IPS DF 19.7 (cell line): ENCODE measurements at regions not wholly inside any gene's neighbourhood (a gene's known extent, or its start where the extent isn't known, plus 50 kb on each side); places are given as distances from the start of the nearest gene placed in this dataset.
"Not testable (repeated sequence)": the region's sequence is repeated elsewhere in the genome, so short reads cannot be mapped to it uniquely, and the experiment has no call there.

ENCODE experiments used
- DNase-seq: peaks from one replicate; pipeline ENCODE4 v3.0.0-alpha.2; 2013; ENCODE audit warnings: low read depth, low spot score

DNA sequence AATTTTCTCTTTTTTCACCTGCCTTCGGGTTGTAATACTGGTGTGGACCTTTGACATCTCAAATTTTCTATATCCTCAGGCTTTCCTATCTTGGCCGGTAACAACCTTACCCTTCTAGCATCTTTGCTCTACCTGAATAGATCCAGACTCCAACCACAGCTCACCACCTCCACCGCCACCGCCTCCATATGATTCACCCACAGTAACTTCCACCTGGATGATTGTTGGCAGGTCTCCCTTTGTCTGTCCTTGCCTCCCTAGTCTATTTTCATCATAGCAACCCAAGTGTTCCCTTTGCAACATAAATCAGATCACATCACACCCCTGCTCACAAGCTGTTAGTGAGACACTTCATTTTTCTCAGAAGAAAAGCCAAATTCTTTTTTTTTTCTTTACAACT, 525.8 kb upstream of the POU3F2 start:
- no peak for DNase-seq

DNA sequence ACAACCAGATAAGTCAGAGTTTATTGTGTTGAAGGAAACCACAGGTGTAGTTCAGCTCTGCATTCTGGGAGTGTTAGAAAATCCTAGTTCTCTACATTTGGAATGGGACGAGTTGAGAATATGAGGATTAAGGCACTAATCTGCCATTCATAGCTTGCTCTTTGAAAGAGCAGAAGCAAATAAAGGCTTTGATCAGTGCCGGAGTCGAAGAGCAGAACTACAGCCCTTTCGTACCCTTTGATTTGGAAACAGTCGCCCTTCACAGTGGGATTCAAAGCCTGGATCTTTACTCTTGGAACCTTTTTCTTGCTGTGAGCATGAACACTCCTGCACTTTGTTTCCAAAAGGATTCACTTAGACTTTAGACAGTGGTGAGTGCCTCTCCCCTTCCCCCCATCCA, 523.9 kb upstream of the POU3F2 start:
- no peak for DNase-seq

DNA sequence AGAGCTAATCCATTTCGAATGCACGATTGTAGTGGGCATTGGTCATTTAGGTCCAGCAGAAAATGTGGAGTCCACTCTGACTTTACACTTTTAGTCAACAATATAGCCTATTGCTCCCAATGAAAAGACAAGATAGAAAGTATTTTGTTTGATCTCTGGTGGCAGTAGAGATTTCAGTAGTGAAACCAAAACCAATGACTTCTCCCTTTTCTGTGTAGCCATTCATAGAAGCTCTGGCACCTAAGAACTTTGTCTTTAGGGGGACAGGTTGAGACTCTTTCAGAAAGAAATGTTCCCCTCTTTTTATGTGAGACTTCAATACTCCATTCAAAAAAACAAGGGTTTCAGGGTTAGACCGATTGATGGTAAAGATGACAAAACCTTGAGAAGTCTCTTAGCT, 510.8 kb upstream of the POU3F2 start:
- no peak for DNase-seq

DNA sequence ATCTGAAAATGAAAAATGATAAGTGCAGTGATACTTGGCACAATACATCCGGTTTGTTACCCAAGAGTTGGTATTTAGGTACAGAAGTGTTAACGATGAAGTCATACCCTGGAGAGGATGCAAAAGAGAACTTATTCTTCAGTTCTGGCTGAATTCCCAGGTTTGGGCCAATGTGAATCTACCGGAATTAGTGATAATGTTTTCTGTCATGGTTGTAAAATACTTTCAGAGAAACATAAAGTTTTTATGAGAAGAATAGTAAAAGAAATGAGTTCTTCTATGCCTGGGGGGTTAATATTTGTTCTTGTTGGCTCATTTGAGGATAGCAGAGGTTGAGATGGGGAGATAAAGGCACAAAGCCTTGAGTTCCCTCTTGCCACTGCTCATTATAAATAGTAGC, 509.9 kb upstream of the POU3F2 start:
- DNase-seq: no peak

DNA sequence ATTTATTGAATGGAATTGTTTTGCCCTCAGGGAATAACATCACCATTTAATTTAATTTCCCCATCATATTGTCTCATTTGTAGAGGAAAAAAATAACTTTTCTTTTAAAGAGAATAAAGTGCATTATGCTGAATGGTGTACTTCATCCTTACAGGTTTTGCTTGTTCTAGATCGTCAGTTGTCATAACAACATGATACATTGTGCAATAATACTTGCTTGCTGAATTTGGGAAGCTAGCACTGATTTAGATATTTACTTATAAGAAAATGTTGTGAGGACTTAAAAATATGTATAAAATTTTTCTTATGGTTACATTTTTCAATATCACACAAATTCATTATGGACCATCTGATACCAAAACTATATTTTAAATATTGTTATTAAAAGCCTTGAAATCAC, 509.0 kb upstream of the POU3F2 start:
- no peak for DNase-seq

DNA sequence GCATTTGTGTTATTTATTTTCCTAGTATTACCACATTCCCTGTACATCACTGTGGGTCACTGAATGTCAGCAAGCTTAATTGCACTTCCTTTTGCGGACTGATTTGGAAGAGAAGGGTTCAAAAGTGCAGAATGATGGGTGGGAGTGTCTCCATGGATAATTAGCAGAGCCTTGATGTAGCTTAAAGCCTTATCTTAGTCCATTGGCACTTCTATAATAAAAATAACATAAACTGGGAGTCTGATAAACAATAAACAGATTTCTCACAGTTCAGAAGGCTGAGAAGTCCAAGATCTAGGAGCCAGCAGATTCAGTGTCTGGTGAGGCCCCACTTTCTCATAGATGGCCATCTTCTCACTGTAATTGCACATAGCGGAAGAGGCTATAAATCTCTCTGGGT, 501.1 kb upstream of the POU3F2 start:
- no peak for DNase-seq

DNA sequence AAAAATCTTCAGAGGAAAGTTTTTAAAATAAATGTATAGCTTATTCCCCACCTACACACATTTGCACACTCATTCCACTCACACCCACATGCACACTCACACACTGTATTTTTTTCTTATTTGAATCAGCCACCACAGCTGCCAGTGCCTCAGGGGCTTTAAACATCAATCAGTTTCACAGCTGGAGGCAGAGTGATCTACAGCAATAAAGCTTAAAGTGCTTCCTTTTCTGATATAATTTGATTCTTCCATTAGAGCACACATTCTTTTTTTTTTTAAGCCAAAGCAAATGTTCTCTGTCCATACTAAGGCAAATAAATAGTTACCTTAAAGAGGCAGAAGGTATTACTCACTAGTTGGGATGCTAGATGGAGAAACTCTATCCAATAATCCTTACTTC, 498.8 kb upstream of the POU3F2 start:
- DNase-seq: no peak

DNA sequence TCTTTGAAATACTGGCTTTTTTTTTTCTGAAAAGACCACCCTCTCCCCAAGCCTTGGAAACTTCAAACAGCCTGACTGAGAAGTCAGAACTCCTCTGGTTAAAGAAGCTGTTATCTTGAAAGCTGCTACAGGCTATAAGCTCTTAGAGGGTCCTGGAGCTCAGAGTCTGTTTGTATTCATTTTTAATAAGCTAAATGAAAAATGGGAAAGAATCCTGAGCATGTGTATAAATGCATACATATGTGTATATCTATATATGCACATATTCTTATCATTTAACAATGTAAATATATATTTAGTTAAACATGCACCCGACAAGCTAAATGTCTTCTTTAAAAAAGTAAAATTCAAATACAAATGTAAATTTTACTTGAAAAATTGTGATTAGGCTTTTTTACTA, 494.9 kb upstream of the POU3F2 start:
- no peak for DNase-seq

DNA sequence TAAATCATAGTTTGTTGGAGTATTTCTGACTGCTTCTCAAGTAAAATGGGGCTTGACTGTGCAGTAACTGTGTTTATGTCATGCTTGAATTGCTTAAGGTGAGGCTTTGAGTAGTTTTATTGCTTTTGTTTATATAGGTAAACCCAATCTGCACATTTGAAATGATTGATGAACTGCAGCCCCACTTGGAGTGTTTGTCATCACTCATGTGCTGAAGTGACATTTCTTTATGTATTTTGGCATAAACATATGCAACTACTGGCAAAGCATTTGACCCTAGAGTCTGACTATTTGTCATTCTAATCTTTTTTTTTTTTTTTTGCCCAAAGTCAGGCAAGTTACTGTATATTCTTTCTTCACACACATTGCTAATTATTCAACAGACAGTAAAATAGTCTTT, 491.4 kb upstream of the POU3F2 start:
- DNase-seq: no peak

DNA sequence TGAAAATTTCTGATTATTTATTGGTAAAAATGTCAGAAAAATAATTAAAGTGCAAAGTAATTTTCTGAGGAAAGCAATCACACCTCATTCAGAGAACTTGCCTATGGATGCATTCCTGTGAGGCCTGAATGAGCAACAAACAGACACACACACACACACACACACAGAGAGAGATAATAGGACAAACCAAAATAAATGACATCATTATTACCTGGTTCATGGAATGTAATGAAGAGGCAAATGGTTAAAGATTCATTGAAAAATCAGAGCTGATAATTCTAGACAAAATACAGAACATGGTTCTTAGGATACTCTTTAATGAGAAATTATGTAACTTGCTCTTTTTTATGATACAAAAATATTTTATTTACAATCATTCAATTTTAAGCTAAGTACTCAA, 490.6 kb upstream of the POU3F2 start:
- DNase-seq: no peak

DNA sequence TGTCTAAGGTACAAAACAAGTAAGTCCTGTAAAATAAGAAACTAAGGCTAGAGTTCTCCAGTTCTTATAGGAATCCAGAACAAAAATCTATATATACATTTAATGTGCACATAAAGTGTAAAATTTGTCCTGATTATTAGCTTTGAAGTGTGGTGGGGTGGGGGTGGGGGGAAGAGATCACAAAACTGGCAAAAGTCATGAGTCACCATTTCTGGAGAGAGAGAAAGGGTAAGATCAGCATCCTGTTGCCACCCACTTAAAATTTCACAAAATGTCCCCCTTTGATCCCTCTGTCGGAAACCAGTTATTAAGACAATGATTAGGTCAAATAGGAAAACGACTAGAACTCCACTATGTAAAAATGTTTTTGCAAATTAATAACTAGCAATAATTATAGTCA, 482.0 kb upstream of the POU3F2 start:
- DNase-seq: no peak

DNA sequence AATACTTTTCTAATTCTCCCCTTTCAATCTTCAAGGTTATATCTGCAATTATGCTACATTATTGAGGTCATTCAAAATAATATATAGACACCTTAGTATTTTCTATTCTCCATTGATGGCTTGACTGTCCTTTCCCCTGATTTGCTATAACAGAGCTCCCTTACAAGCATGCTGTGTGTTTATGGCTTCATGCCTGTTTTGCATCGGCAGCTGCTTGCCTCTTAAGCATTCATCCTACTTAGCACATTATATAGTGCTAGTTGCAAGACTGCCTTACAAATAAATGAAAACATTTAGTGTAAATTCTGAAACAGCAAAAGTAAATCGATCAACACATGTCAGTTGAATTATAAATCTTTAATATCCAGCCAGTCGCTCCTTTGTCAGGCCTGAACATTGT, 476.2 kb upstream of the POU3F2 start:
- DNase-seq: no peak

DNA sequence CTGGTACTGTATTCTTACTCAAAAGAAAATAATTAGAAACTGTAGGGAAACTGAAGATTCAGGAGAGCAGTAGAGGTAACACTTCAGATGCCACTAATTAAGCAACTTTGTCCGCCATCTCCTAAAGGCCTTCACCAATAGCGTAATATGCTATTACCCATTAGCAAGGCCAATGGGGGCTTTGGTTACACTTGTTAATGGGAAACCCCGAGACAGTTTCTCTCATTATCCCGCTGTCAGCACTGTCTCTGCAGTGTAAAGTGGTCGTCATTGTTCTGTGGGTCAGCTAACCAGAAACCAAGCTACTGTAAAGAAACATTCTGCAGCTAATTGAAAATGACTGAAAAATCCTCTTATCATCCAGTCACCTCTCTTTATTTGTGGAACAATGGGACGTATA, 468.0 kb upstream of the POU3F2 start:
- DNase-seq: no peak

DNA sequence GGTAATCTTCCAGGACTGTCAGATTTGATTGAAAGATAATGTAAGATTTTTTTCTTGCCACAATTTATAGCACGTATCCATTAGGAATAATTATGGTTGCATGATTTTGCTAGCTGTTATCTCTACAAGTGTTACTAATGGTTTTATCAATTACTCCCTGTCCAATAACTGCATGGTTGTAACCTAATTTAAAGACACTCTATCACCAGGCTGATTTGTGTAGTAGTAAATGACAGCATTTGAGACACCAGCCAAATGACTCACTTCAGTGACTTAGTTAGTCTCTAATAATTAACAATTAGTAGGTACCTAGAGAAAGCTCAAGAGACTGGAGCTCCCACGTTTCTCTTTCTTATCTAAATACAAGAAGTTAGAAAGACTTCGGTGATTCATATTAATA, 453.8 kb upstream of the POU3F2 start:
- no peak for DNase-seq

DNA sequence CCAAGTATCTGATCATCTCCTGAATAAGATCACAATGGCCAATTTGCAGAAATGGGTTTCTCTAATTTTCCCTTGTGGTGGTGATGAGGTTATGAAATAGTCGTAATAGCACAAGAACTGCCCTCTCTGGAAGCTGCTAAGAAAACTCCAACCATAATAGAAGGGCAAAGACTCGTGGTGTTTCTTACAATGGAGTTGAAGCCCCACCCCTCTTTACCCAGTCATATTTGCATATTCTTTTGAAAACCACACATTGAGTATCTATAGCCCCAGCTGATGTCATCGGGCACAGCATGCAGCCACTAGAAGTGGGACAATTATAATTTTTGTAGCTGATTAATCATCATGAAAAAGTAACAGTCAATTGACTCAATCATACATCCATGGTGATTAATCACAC, 452.1 kb upstream of the POU3F2 start:
- no peak for DNase-seq

DNA sequence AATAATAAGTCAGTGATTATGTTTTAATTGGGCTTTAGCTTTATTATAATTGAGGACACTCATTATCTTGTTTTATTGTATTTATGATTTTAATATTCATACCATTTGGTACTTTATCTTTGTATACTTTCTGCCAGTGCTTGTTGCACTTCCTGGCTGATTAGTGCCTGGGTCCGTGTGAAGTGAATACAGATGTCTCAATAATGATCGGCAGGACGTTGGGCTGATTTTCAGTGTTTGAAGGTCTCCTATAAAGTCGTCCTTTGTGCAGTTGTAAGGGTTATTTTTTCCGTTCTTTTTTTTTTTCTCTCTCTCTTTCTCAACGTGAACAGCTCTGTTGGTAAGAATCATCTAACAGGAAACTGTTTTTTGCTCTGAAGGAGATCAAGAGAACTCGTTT, 450.0 kb upstream of the POU3F2 start:
- no peak for DNase-seq

DNA sequence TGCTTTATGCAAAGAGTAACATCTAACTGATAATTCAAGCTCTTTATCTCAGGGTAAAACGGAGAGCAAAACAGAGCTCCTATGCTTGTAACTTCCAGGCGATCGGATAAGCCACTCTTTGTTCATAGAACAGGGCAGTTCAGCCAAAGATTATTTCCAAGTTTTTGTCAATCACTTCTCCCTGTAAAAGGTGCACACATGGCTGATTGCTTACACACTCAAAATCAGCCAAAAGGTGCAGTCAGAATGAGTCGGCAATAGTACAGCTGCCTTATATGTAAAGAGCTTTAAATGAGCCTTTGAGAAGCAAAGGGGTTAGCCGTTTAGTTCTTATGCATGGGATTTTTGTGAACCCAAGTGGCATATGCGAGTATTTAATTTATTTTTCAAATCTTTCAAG, 449.6 kb upstream of the POU3F2 start:
- DNase-seq: no peak

DNA sequence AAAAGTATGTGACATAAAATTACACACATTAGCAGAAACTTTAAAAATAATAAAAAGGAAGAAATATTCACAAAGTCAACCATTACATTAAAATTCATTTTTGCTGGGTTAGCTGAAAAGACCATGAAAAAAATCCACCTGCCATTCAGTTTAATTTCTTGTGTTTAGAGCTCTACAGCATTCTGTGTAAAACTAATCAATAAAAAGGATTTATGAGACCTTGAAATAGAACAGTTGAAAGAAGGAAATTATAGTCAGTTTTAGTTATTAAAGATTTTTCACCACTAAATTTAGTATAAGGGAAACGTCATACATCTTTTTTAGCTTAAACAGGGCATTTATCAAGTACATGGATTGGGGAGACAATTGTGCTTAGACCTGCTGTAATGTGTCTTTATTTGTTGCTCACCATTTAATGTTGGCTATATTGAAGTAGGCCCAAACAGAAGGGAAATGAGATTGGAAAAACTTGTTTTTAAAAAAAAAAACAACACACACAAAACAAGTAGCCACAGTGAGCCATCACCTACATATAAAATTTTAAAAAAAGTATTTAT, 438.7 kb upstream of the POU3F2 start:
- DNase-seq: no peak

DNA sequence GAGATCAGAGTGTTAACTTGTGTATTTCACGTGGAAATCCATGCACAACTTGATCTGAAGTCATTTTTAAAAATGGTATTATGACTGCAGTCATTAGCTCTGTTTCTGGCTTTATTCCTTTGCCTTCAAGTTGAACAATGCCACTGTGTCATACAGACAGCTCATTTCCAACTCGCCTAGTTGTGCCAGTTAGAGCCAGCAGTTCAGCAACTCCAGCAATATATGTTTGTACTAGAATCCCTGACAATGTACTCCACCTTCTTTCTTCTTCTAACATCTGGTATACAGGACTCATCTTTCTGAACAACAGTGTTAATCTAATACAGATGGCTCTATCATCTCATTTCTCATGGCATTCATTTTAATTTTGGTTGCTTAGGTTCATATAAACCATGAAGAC, 418.3 kb upstream of the POU3F2 start:
- no peak for DNase-seq

DNA sequence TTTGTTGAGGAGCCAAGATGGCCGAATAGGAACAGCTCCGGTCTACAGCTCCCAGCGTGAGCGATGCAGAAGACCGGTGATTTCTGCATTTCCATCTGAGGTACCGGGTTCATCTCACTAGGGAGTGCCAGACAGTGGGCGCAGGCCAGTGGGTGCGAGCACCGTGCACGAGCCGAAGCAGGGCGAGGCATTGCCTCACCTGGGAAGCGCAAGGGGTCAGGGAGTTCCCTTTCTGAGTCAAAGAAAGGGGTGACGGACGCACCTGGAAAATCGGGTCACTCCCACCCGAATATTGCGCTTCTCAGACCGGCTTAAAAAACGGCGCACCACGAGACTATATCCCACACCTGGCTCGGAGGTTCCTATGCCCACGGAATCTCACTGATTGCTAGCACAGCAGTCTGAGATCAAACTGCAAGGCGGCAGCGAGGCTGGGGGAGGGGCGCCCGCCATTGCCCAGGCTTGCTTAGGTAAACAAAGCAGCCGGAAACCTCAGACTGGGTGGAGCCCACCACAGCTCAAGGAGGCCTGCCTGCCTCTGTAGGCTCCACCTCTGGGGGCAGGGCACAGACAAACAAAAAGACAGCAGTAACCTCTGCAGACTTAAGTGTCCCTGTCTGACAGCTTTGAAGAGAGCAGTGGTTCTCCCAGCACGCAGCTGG, 417.7 kb upstream of the POU3F2 start:
- DNase-seq: not testable (repeated sequence)

DNA sequence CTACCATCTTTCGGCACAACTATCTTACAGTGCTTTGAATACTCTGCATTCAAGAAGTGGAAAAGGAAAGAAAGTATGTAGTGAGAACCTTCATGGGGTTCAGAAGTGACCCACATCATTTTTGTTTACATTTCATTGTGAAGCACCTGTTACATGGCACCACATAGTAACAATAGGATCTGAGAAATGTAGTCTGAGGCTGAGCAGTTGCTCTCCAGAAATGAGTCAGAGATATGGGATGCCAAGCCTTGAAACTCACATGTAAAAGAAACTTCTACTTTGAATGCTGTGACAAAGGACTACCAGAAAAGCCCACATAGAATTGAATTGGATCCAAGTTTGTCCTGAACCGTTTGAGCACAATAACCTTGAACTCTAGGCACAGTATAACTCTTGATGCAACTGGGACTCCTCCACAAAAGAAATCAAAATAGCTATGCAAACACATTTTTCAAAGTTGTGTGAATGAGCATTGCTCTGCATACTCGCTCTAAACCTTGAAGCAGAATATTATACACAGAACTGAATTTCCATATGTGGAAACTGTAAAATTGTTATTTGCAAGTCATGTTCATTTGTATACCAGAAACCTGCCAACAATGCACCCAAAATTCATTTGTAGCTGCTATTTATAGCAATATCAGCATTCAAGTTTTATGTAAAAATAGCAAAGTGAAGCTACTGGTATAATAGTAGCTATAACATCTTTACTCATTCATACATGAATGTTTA, 400.9 kb upstream of the POU3F2 start:
- DNase-seq: no peak

DNA sequence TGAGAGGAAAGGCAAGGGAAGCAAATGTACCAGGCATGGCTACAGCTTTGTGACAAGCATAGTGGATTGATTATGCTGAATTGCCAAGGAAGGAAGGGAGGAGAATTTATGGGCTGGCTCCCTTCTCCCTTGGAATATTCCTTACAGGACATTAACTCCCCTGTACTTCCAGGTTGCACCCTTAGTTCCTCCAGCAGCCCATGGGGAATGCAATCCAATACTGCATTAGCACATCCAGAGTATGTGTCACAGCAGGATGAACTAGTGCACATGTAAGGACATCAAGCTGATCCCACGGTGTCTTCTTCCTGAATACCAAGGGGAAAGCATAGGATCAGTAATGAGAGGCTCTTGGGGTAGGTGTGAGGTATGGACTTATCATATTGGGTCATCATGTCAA, 390.7 kb upstream of the POU3F2 start:
- DNase-seq: no peak

DNA sequence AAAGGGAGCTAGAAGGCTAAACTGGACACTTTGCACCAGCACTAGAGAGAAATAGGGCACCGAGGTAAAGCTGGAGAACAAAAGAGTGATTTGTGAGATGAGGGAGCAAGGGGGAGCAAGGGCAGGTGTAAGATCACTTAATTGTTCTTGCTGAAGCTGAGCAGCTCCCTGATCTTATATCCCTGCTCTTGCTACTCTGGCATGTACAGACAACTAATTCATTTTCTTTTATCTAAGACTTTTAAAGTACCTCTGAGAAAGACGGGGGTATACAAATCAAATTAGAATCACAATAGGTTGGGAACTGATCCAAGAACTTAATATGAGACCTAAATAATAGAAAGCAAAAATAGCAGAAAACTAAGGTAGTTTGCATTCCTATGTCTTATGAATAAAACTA, 381.7 kb upstream of the POU3F2 start:
- DNase-seq: no peak
